Body of pancreas (tissue), 4 donors: ENCODE measurements at regions not wholly inside any gene's neighbourhood (a gene's known extent, or its start where the extent isn't known, plus 50 kb on each side); places are given as distances from the start of the nearest gene placed in this dataset.
A peak's percentile ranks its signal among the peaks of the same experiment; 100 is the strongest.

Experiments
- ATAC-seq: fragments of 150-250 bp; one replicate; pipeline ENCODE4 v1.9.1; 2016
- DNase-seq, 4 donors: peaks; one replicate each; pipeline ENCODE4 v3.0.0-alpha.2; 2019
- H3K27ac ChIP-seq, 4 donors: fragments of 200-600 bp; sonication (generic); 1 replicate in 3 of 4; 2 replicates in 1 of 4; pipeline versions ENCODE4 v1.5.1 to v1.6.1; 2016 to 2019; ENCODE audit warnings: mild to moderate bottlenecking in 1 of 4, mixed read lengths in 1 of 4, moderate library complexity in 1 of 4
- H3K27me3 ChIP-seq, 2 donors: fragments of 200-600 bp; sonication (generic); one replicate each; pipeline ENCODE4 v1.6.0; 2016; ENCODE audit warnings: mild to moderate bottlenecking in 1 of 2
- H3K36me3 ChIP-seq, 2 donors: fragments of 200-600 bp; sonication (generic); replicated peaks in 1 of 2; 2 replicates each; pipeline ENCODE4 v1.5.1; 2016; ENCODE audit warnings: low read depth in 2 of 2; ENCODE audit not compliant: insufficient read depth in 1 of 2
- H3K4me1 ChIP-seq: fragments of 200-600 bp; sonication (generic); one replicate; pipeline ENCODE4 v1.6.0; 2016
- H3K4me3 ChIP-seq, 2 donors: fragments of 200-600 bp; sonication (generic); 1 replicate in 1 of 2; 2 replicates in 1 of 2; pipeline ENCODE4 v1.5.1; 2016 to 2019
- H3K9me3 ChIP-seq, 3 donors: fragments of 200-600 bp; sonication (generic); 1 replicate in 2 of 3; 2 replicates in 1 of 3; pipeline ENCODE4 v1.5.1; 2016
- CTCF ChIP-seq, 7 experiments: fragments of 450-650 bp in 4 of 7; fragments of 200-600 bp in 3 of 7; sonication (generic) in 3 of 7; IDR thresholded peaks; one replicate each; pipeline ENCODE4 v1.5.1; 2016 to 2019; ENCODE audit warnings: antibody characterized with exemption in 7 of 7
- POLR2A ChIP-seq, 3 donors: fragments of 450-650 bp; IDR thresholded peaks; one replicate each; pipeline ENCODE4 v1.6.1; 2016; ENCODE audit warnings: antibody characterized with exemption in 3 of 3, mild to moderate bottlenecking in 2 of 3
- WGBS, 2 donors: methylation state at CpG; one replicate each; pipeline ENCODE4 v1.1.5; 2017; 5-methylcytosine and 5-hydroxymethylcytosine counted together
- intact Hi-C: fragments of 100-400 bp; cut with DNase I; formaldehyde crosslinking; loops from one replicate; pipeline ENCODE4 v1.15.1; 2023

- peak; percentile 86 for ATAC-seq
- peak; percentile 69 to 88 (median 84) for DNase-seq
- 26 to 37% methylated on average over 13 to 20 of the region's 20 CpGs for WGBS, 2 donors
- Histone ChIP-seq H3K36me3 (no peaks in the 10 kb centered on the region), H3K9me3 (no peaks in the 10 kb centered on the region), H3K4me1 (peaks cover 64% of the 10 kb centered on the region), H3K27ac (peak overlapping the region; percentile 81 to 91 (median 87)), H3K27me3 (no peaks in the 10 kb centered on the region), H3K4me3 (no peak overlapping the region)
- TF ChIP-seq CTCF (IDR thresholded peaks at IDR 0.05) (peak in 2 of 7 experiments; percentile 3 to 5), POLR2A (IDR thresholded peaks at IDR 0.05) (peak; percentile 22 to 51 (median 24))
- intact Hi-C loops = no loop called here
Measured at GRCh38 chr20:58017231-58017969, 211.1 kb downstream of the ANKRD60 start.

GRCh38 chr20:58016779-58017178 is 211.7 kb downstream of the ANKRD60 start:
- ATAC-seq (no peak), DNase-seq (no peak)
- Histone ChIP-seq H3K27me3 (no peaks in the 10 kb centered on the region), H3K27ac (peak overlapping the region; percentile 45 to 91 (median 87)), H3K36me3 (no peaks in the 10 kb centered on the region), H3K4me3 (no peak overlapping the region), H3K9me3 (no peaks in the 10 kb centered on the region), H3K4me1 (peaks cover 70% of the 10 kb centered on the region)
- intact Hi-C loops = no loop called here
- TF ChIP-seq POLR2A (IDR thresholded peaks at IDR 0.05) = no peak
- TF ChIP-seq CTCF (IDR thresholded peaks at IDR 0.05) = no peak
- WGBS, 2 donors = 60 to 69% methylated on average over 2 of the region's 2 CpGs

GRCh38 chr20:58014628-58015315 is 213.7 kb downstream of the ANKRD60 start:
- H3K9me3 ChIP-seq = no peaks in the 10 kb centered on the region
- H3K27me3 ChIP-seq = no peaks in the 10 kb centered on the region
- intact Hi-C loops = no loop called here
- no peak for ATAC-seq
- H3K4me1 ChIP-seq = peaks cover 60% of the 10 kb centered on the region
- H3K27ac ChIP-seq = peak overlapping the region; percentile 11 to 91 (median 69)
- H3K4me3 ChIP-seq = no peak overlapping the region
- DNase-seq = peak in 1 of 4 donors; percentile 2
- H3K36me3 ChIP-seq = no peaks in the 10 kb centered on the region
- WGBS, 2 donors = 27 to 32% methylated on average over 5 of the region's 5 CpGs
- TF ChIP-seq CTCF (IDR thresholded peaks at IDR 0.05) = no peak
- peak in 1 of 3 donors; percentile 16 for TF ChIP-seq POLR2A (IDR thresholded peaks at IDR 0.05)

- peaks cover 43% of the 10 kb centered on the region for H3K4me1 ChIP-seq
- H3K4me3 ChIP-seq = no peak overlapping the region
- no peak for TF ChIP-seq CTCF (IDR thresholded peaks at IDR 0.05)
- no peak for TF ChIP-seq POLR2A (IDR thresholded peaks at IDR 0.05)
- ATAC-seq (peak; percentile 29), DNase-seq (peak in 1 of 4 donors; percentile 33)
- H3K36me3 ChIP-seq = no peaks in the 10 kb centered on the region
- no peaks in the 10 kb centered on the region for H3K27me3 ChIP-seq
- WGBS, 2 donors = 40 to 42% methylated on average over 16 of the region's 16 CpGs
- no peaks in the 10 kb centered on the region for H3K9me3 ChIP-seq
- intact Hi-C loops = no loop called here
- H3K27ac ChIP-seq = peak overlapping the region; percentile 23 to 91 (median 69)
Measured at GRCh38 chr20:58012731-58013510, 215.5 kb downstream of the ANKRD60 start.
